Neural cell (in vitro differentiated cells): ENCODE measurements at regions not wholly inside any gene's neighbourhood (a gene's known extent, or its start where the extent isn't known, plus 50 kb on each side); places are given as distances from the start of the nearest gene placed in this dataset.

ENCODE experiments used
- H2AFZ ChIP-seq: fragments of 200-600, 300-800 bp; sonication (generic), shearing (Covaris generic); 2 replicates; pipeline ENCODE4 v1.6.0; 2014; ENCODE audit warnings: low read depth, mild to moderate bottlenecking, antibody characterized with exemption, low read length, moderate library complexity
- H3F3A ChIP-seq: fragments of 200-600 bp; shearing (Covaris generic); 2 replicates; pipeline ENCODE4 v1.6.1; 2016; ENCODE audit warnings: mild to moderate bottlenecking, moderate library complexity, mixed read lengths, antibody characterized with exemption, low read length; ENCODE audit not compliant: insufficient read depth, poor library complexity, severe bottlenecking
- H3K27ac ChIP-seq: fragments of 200-600, 300-800 bp; sonication (generic), shearing (Covaris generic); 2 replicates; pipeline ENCODE4 v1.5.1; 2014; ENCODE audit warnings: mild to moderate bottlenecking, low read length, moderate library complexity
- H3K27me3 ChIP-seq: fragments of 300-800, 200-600 bp; sonication (generic), shearing (Covaris generic); 2 replicates; pipeline ENCODE4 v1.6.0; 2014; ENCODE audit warnings: mild to moderate bottlenecking, low read depth, low read length, moderate library complexity; ENCODE audit not compliant: insufficient read depth
- H3K36me3 ChIP-seq: fragments of 300-800, 200-600 bp; sonication (generic), shearing (Covaris generic); 2 replicates; pipeline ENCODE4 v1.5.1; 2014; ENCODE audit warnings: mild to moderate bottlenecking, antibody characterized with exemption, low read length, moderate library complexity; ENCODE audit not compliant: insufficient read depth
- H3K4me2 ChIP-seq: fragments of 300-800, 200-600 bp; sonication (generic), shearing (Covaris generic); 2 replicates; pipeline ENCODE4 v1.6.0; 2014; ENCODE audit warnings: mild to moderate bottlenecking, low read length
- H3K4me3 ChIP-seq: fragments of 300-800, 200-600 bp; sonication (generic), shearing (Covaris generic); 2 replicates; pipeline ENCODE4 v1.5.1; 2014; ENCODE audit warnings: mild to moderate bottlenecking, low read length, moderate library complexity
- H3K79me2 ChIP-seq: fragments of 200-600 bp; shearing (Covaris generic); replicated peaks from 2 replicates; pipeline ENCODE4 v1.6.0; 2014; ENCODE audit warnings: mild to moderate bottlenecking, low read length, moderate library complexity; ENCODE audit not compliant: insufficient read depth
- H3K9ac ChIP-seq: fragments of 300-800, 200-600 bp; sonication (generic), shearing (Covaris generic); 2 replicates; pipeline ENCODE4 v1.6.1; 2016; ENCODE audit warnings: mild to moderate bottlenecking, low read length, mixed read lengths
- H3K9me2 ChIP-seq: fragments of 200-600 bp; shearing (Covaris generic); 2 replicates; pipeline ENCODE4 v1.6.1; 2016; ENCODE audit warnings: mild to moderate bottlenecking, low read length, mixed read lengths; ENCODE audit not compliant: insufficient read depth
- H3K9me3 ChIP-seq: fragments of 200-600, 300-800 bp; sonication (generic), shearing (Covaris generic); 2 replicates; pipeline ENCODE4 v1.6.1; 2016; ENCODE audit warnings: mild to moderate bottlenecking, mixed run types, low read length, moderate library complexity, mixed read lengths
- H4K20me1 ChIP-seq: fragments of 200-600 bp; shearing (Covaris generic); 2 replicates; pipeline ENCODE4 v1.6.1; 2016; ENCODE audit warnings: mild to moderate bottlenecking, mixed run types; ENCODE audit not compliant: insufficient read depth
- EP300 ChIP-seq: fragments of 450-650 bp; conservative IDR thresholded peaks from 2 replicates; pipeline ENCODE4 v1.6.1; 2014; ENCODE audit warnings: antibody characterized with exemption, mild to moderate bottlenecking, moderate library complexity; ENCODE audit not compliant: poor library complexity, severe bottlenecking
- EZH2 ChIP-seq: fragments of 200-600, 300-800 bp; shearing (Covaris generic), sonication (generic); IDR thresholded peaks from 2 replicates; pipeline ENCODE4 v1.6.1; 2014; ENCODE audit warnings: antibody characterized with exemption, low read length, borderline replicate concordance, mild to moderate bottlenecking; ENCODE audit not compliant: insufficient read depth, poor library complexity, severe bottlenecking
- MXI1 ChIP-seq: fragments of 450-650 bp; conservative IDR thresholded peaks from 2 replicates; pipeline ENCODE4 v1.6.1; 2014; ENCODE audit warnings: antibody characterized with exemption, mild to moderate bottlenecking; ENCODE audit not compliant: poor library complexity, severe bottlenecking
- POLR2AphosphoS5 ChIP-seq: IDR thresholded peaks from 2 replicates; pipeline ENCODE4 v1.6.1; 2012
- RAD21 ChIP-seq: fragments of 450-650 bp; conservative IDR thresholded peaks from 2 replicates; pipeline ENCODE4 v1.6.1; 2014; ENCODE audit warnings: antibody characterized with exemption, mild to moderate bottlenecking, moderate library complexity
- REST ChIP-seq: IDR thresholded peaks from 2 replicates; pipeline ENCODE4 v1.6.1; 2012; ENCODE audit warnings: borderline replicate concordance
- SMC3 ChIP-seq: fragments of 450-650 bp; conservative IDR thresholded peaks from 2 replicates; pipeline ENCODE4 v1.6.1; 2014; ENCODE audit warnings: antibody characterized with exemption, mild to moderate bottlenecking, moderate library complexity; ENCODE audit not compliant: poor library complexity
- TAF1 ChIP-seq: IDR thresholded peaks from 2 replicates; pipeline ENCODE4 v1.6.1; 2012; ENCODE audit warnings: low read depth
- TF ChIP-seq, protein P1 (sequence below): fragments of 450-650 bp; IDR thresholded peaks from 2 replicates; pipeline ENCODE4 v1.5.1; 2014; ENCODE audit warnings: antibody characterized with exemption, mild to moderate bottlenecking, moderate library complexity; ENCODE audit not compliant: poor library complexity, severe bottlenecking

DNA sequence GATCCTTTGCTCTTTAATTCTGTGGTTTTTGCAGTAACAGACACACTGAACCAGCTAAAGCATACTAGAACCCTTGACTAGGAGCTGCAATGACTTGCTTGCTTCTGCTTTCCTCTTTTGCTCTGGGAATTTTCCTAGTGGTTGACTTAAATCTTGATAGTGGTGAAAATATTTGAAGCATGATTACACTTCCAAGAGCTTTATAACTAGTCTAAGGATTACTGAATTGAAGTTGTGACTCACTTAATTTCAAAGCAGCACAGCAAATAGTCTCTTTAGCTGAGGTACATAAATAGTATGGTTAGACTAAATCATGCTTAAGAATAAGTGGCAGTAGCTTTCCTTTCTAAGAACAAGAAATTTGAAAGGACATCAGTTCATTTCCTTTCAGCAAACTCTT is 513.5 kb upstream of the GBE1 start:
- H3K9me3 ChIP-seq, result no peaks in the 10 kb centered on the region
- no peak overlapping the region for H2AFZ ChIP-seq
- H3K27ac ChIP-seq, result no peak overlapping the region
- H3K9ac ChIP-seq, result no peak overlapping the region
- no peak overlapping the region for H3K4me3 ChIP-seq
- no peaks in the 10 kb centered on the region for H3K27me3 ChIP-seq
- H3K36me3 ChIP-seq, result no peaks in the 10 kb centered on the region
- H3K79me2 ChIP-seq, result no peaks in the 10 kb centered on the region
- peaks cover 2% of the 10 kb centered on the region for H3F3A ChIP-seq
- TF ChIP-seq RAD21, result no peak
- no peak for TF ChIP-seq EZH2
- TF ChIP-seq TAF1, result no peak
- TF ChIP-seq MXI1, result no peak
- H3K4me2 ChIP-seq, result no peak overlapping the region
- no peaks in the 10 kb centered on the region for H4K20me1 ChIP-seq
- no peaks in the 10 kb centered on the region for H3K9me2 ChIP-seq

GRCh38 chr3:82265747-82266146 is 504.3 kb upstream of the GBE1 start:
- H3K79me2 ChIP-seq, result no peaks in the 10 kb centered on the region
- no peaks in the 10 kb centered on the region for H4K20me1 ChIP-seq
- H3K4me2 ChIP-seq, result no peak overlapping the region
- TF ChIP-seq TAF1, result no peak
- H3F3A ChIP-seq, result no peaks in the 10 kb centered on the region
- H3K9ac ChIP-seq, result no peak overlapping the region
- no peaks in the 10 kb centered on the region for H3K9me3 ChIP-seq
- no peak overlapping the region for H2AFZ ChIP-seq
- H3K9me2 ChIP-seq, result no peaks in the 10 kb centered on the region
- no peak overlapping the region for H3K27ac ChIP-seq
- H3K4me3 ChIP-seq, result no peak overlapping the region
- H3K36me3 ChIP-seq, result no peaks in the 10 kb centered on the region
- no peaks in the 10 kb centered on the region for H3K27me3 ChIP-seq

DNA sequence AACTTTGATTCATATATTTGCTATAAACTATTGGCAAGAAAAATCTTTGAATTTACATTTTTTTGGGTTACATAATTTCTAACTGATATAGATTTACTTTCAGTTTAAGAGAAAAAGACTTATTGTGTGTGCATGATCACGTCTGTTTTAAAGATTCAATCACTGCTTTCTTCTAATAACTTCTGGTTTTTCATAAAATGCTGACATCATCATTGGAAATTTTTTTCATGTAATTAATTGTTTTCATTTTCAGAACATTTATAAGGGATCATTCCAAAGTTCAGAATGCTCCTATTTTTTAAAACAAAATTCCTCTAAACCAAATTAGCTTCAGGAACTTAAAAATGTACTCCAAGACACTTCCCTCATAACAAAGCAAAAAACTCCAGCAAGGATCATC is 500.7 kb upstream of the GBE1 start:
- Histone ChIP-seq H3K79me2 (no peaks in the 10 kb centered on the region), H3K9me2 (no peaks in the 10 kb centered on the region), H3K9me3 (no peaks in the 10 kb centered on the region), H2AFZ (no peak overlapping the region), H4K20me1 (no peaks in the 10 kb centered on the region), H3K4me3 (no peak overlapping the region), H3K27me3 (no peaks in the 10 kb centered on the region), H3K27ac (no peak overlapping the region), H3K4me2 (no peak overlapping the region), H3K9ac (no peak overlapping the region), H3K36me3 (no peaks in the 10 kb centered on the region), H3F3A (no peaks in the 10 kb centered on the region)
- no peak for TF ChIP-seq TAF1
- TF ChIP-seq POLR2AphosphoS5, result no peak
- no peak for TF ChIP-seq EP300
- no peak for TF ChIP-seq RAD21
- no peak for TF ChIP-seq MXI1

DNA sequence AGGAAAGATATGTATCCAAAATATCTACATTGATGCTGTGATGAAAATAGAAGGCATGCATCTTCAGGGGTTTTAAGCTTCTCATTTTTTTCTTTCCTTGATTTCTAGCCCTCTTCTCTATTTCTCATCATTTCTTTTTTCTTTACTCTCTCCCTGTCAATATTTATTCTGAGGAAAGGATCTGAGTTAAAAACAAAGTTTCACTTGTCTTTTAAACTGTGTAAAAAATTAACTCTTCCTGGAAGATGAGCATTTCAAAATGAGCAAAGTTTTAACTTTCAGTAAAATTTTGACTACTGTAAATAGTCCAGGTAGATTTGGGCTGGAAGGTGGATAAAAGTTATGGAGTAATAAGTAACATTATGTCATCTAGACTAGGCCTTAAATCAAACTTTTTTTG is 500.2 kb upstream of the GBE1 start:
- no peaks in the 10 kb centered on the region for H3K9me2 ChIP-seq
- H3K27me3 ChIP-seq, result no peaks in the 10 kb centered on the region
- H4K20me1 ChIP-seq, result no peaks in the 10 kb centered on the region
- no peak overlapping the region for H3K4me3 ChIP-seq
- no peak overlapping the region for H3K4me2 ChIP-seq
- H3K36me3 ChIP-seq, result no peaks in the 10 kb centered on the region
- H3K27ac ChIP-seq, result no peak overlapping the region
- H3K9me3 ChIP-seq, result no peaks in the 10 kb centered on the region
- no peaks in the 10 kb centered on the region for H3K79me2 ChIP-seq
- no peak overlapping the region for H2AFZ ChIP-seq
- H3F3A ChIP-seq, result no peaks in the 10 kb centered on the region
- H3K9ac ChIP-seq, result no peak overlapping the region
- TF ChIP-seq EP300 (no peak), POLR2AphosphoS5 (no peak), MXI1 (no peak), TAF1 (no peak), SMC3 (no peak), EZH2 (no peak), RAD21 (no peak), REST (no peak)
- TF ChIP-seq, protein P1, sequence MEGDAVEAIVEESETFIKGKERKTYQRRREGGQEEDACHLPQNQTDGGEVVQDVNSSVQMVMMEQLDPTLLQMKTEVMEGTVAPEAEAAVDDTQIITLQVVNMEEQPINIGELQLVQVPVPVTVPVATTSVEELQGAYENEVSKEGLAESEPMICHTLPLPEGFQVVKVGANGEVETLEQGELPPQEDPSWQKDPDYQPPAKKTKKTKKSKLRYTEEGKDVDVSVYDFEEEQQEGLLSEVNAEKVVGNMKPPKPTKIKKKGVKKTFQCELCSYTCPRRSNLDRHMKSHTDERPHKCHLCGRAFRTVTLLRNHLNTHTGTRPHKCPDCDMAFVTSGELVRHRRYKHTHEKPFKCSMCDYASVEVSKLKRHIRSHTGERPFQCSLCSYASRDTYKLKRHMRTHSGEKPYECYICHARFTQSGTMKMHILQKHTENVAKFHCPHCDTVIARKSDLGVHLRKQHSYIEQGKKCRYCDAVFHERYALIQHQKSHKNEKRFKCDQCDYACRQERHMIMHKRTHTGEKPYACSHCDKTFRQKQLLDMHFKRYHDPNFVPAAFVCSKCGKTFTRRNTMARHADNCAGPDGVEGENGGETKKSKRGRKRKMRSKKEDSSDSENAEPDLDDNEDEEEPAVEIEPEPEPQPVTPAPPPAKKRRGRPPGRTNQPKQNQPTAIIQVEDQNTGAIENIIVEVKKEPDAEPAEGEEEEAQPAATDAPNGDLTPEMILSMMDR, result no peak
